Osteoblast (primary cell): ENCODE measurements at regions not wholly inside any gene's neighbourhood (a gene's known extent, or its start where the extent isn't known, plus 50 kb on each side); places are given as distances from the start of the nearest gene placed in this dataset.
"Not testable (repeated sequence)": the region's sequence is repeated elsewhere in the genome, so short reads cannot be mapped to it uniquely, and the experiment has no call there.

Source experiments
- DNase-seq: peaks from one replicate; pipeline ENCODE4 v3.0.0; 2011; ENCODE audit warnings: low spot score, mixed read lengths; ENCODE audit not compliant: insufficient read length; ENCODE audit errors: missing footprints
- H2AFZ ChIP-seq: 2 replicates; pipeline ENCODE4 v1.6.0; 2011; ENCODE audit warnings: mild to moderate bottlenecking, low read length
- H3K27ac ChIP-seq: 2 replicates; pipeline ENCODE4 v1.5.1; 2011; ENCODE audit warnings: mild to moderate bottlenecking, low read depth, low read length, moderate library complexity
- H3K27me3 ChIP-seq: 2 replicates; pipeline ENCODE4 v1.6.0; 2012; ENCODE audit warnings: mild to moderate bottlenecking, control low read depth, inconsistent platforms, low read length, moderate library complexity; ENCODE audit not compliant: insufficient read depth
- H3K36me3 ChIP-seq: 2 replicates; pipeline ENCODE4 v1.5.1; 2011; ENCODE audit warnings: mild to moderate bottlenecking, low read length, control low read depth, moderate library complexity; ENCODE audit not compliant: insufficient read depth
- H3K4me1 ChIP-seq: 2 replicates; pipeline ENCODE4 v1.5.1; 2011; ENCODE audit warnings: mild to moderate bottlenecking, low read length, control low read depth, moderate library complexity; ENCODE audit not compliant: insufficient read depth
- H3K4me2 ChIP-seq: 2 replicates; pipeline ENCODE4 v1.6.0; 2011; ENCODE audit warnings: mild to moderate bottlenecking, low read length; ENCODE audit not compliant: insufficient read depth
- H3K4me3 ChIP-seq: fragments of 200-600 bp; sonication (generic); 3 replicates; pipeline ENCODE4 v1.5.1; 2012; ENCODE audit warnings: mild to moderate bottlenecking, low read length, inconsistent platforms; ENCODE audit not compliant: insufficient read depth
- H3K79me2 ChIP-seq: 2 replicates; pipeline ENCODE4 v1.6.0; 2012; ENCODE audit warnings: mild to moderate bottlenecking, low read length, control low read depth, inconsistent platforms; ENCODE audit not compliant: insufficient read depth
- H3K9me3 ChIP-seq: 2 replicates; pipeline ENCODE4 v1.5.1; 2011; ENCODE audit warnings: low read depth, low read length, control low read depth
- H4K20me1 ChIP-seq: 2 replicates; pipeline ENCODE4 v1.6.0; 2012; ENCODE audit warnings: mild to moderate bottlenecking, low read length, control low read depth; ENCODE audit not compliant: insufficient read depth
- CTCF ChIP-seq: IDR thresholded peaks from 2 replicates; pipeline ENCODE4 v1.5.1; 2011; ENCODE audit warnings: mild to moderate bottlenecking, low read depth, low read length, moderate library complexity; ENCODE audit errors: extremely low read depth

- no peaks in the 10 kb centered on the region for H3K79me2 ChIP-seq
- H3K4me2 ChIP-seq: no peak overlapping the region
- H3K36me3 ChIP-seq: no peaks in the 10 kb centered on the region
- H2AFZ ChIP-seq: no peak overlapping the region
- DNase-seq: no peak
- no peaks in the 10 kb centered on the region for H3K9me3 ChIP-seq
- H3K4me3 ChIP-seq: no peak overlapping the region
- no peaks in the 10 kb centered on the region for H3K27me3 ChIP-seq
- TF ChIP-seq CTCF: no peak
- H4K20me1 ChIP-seq: no peaks in the 10 kb centered on the region
- H3K27ac ChIP-seq: no peak overlapping the region
- H3K4me1 ChIP-seq: no peaks in the 10 kb centered on the region
Observed at GRCh38 chr1:73854527-73854926, 343.4 kb downstream of the LRRIQ3 start.

- no peak for DNase-seq
- no peak overlapping the region for H2AFZ ChIP-seq
- H3K4me3 ChIP-seq: no peak overlapping the region
- H3K36me3 ChIP-seq: no peaks in the 10 kb centered on the region
- no peaks in the 10 kb centered on the region for H3K9me3 ChIP-seq
- no peaks in the 10 kb centered on the region for H3K79me2 ChIP-seq
- no peak overlapping the region for H3K4me2 ChIP-seq
- H3K4me1 ChIP-seq: no peaks in the 10 kb centered on the region
- no peaks in the 10 kb centered on the region for H3K27me3 ChIP-seq
- no peak for TF ChIP-seq CTCF
- no peak overlapping the region for H3K27ac ChIP-seq
- no peaks in the 10 kb centered on the region for H4K20me1 ChIP-seq
Observed at GRCh38 chr1:73842436-73842835, 355.5 kb downstream of the LRRIQ3 start.

GRCh38 chr1:73839922-73840321 lies 358.1 kb downstream of the LRRIQ3 start:
- no peak overlapping the region for H3K4me3 ChIP-seq
- no peaks in the 10 kb centered on the region for H4K20me1 ChIP-seq
- no peaks in the 10 kb centered on the region for H3K9me3 ChIP-seq
- H3K79me2 ChIP-seq: no peaks in the 10 kb centered on the region
- H3K27me3 ChIP-seq: no peaks in the 10 kb centered on the region
- no peak overlapping the region for H3K27ac ChIP-seq
- no peak overlapping the region for H3K4me2 ChIP-seq
- no peak overlapping the region for H2AFZ ChIP-seq
- no peaks in the 10 kb centered on the region for H3K4me1 ChIP-seq
- DNase-seq: no peak
- H3K36me3 ChIP-seq: no peaks in the 10 kb centered on the region
- no peak for TF ChIP-seq CTCF

GRCh38 chr1:73832276-73833181 lies 365.4 kb downstream of the LRRIQ3 start:
- no peak for DNase-seq

GRCh38 chr1:73827283-73827682 lies 370.7 kb downstream of the LRRIQ3 start:
- H4K20me1 ChIP-seq, H3K9me3 ChIP-seq, H3K27me3 ChIP-seq, H2AFZ ChIP-seq, H3K4me3 ChIP-seq, H3K4me1 ChIP-seq, H3K36me3 ChIP-seq, DNase-seq, H3K27ac ChIP-seq, H3K79me2 ChIP-seq, H3K4me2 ChIP-seq: not testable (repeated sequence)

More at GRCh38 chr1:73832276-73833181, 365.4 kb downstream of the LRRIQ3 start:
- H3K27ac ChIP-seq: no peak overlapping the region
- no peaks in the 10 kb centered on the region for H3K36me3 ChIP-seq
- H3K4me2 ChIP-seq: no peak overlapping the region
- H2AFZ ChIP-seq: no peak overlapping the region
- H3K4me3 ChIP-seq: no peak overlapping the region
- H3K9me3 ChIP-seq: no peaks in the 10 kb centered on the region
- no peaks in the 10 kb centered on the region for H3K79me2 ChIP-seq
- no peak for TF ChIP-seq CTCF
- H3K4me1 ChIP-seq: no peaks in the 10 kb centered on the region
- H4K20me1 ChIP-seq: no peaks in the 10 kb centered on the region
- H3K27me3 ChIP-seq: no peaks in the 10 kb centered on the region
